ENCODE measurements at regions not wholly inside any gene's neighbourhood (a gene's known extent, or its start where the extent isn't known, plus 50 kb on each side); places are given as distances from the start of the nearest gene placed in this dataset.

- TF ChIP-seq CTCF (IDR thresholded peaks at IDR 0.05; ENCODE audit: control insufficient read depth, insufficient read depth, low read depth, low read length, missing control alignments), result no peak
- no peak for DNase-seq (ENCODE audit: low read depth)
- no peak overlapping the region for H3K4me3 ChIP-seq (ENCODE audit: control insufficient read depth, low read depth, low read length)
These were observed 117.1 kb upstream of the SMAD3 start for GRCh38 chr15:66948294-66948693.

GRCh38 chr15:66950114-66950513 is 115.3 kb upstream of the SMAD3 start:
- no peak for DNase-seq (ENCODE audit: low read depth)
- no peak for TF ChIP-seq CTCF (IDR thresholded peaks at IDR 0.05; ENCODE audit: control insufficient read depth, insufficient read depth, low read depth, low read length, missing control alignments)
- H3K4me3 ChIP-seq (ENCODE audit: control insufficient read depth, low read depth, low read length), result no peak overlapping the region

- no peak overlapping the region for H3K4me3 ChIP-seq (ENCODE audit: control insufficient read depth, low read depth, low read length)
- no peak for DNase-seq (ENCODE audit: low read depth)
- TF ChIP-seq CTCF (IDR thresholded peaks at IDR 0.05; ENCODE audit: control insufficient read depth, insufficient read depth, low read depth, low read length, missing control alignments), result no peak
These were observed 113.7 kb upstream of the SMAD3 start for GRCh38 chr15:66951531-66952320.

- DNase-seq (ENCODE audit: low read depth), result no peak
- no peak overlapping the region for H3K4me3 ChIP-seq (ENCODE audit: control insufficient read depth, low read depth, low read length)
- TF ChIP-seq CTCF (IDR thresholded peaks at IDR 0.05; ENCODE audit: control insufficient read depth, insufficient read depth, low read depth, low read length, missing control alignments), result no peak
These were observed 112.5 kb upstream of the SMAD3 start for GRCh38 chr15:66952756-66953522.

GRCh38 chr15:66953523-66954229 is 111.7 kb upstream of the SMAD3 start:
- no peak for DNase-seq (ENCODE audit: low read depth)
- no peak overlapping the region for H3K4me3 ChIP-seq (ENCODE audit: control insufficient read depth, low read depth, low read length)
- no peak for TF ChIP-seq CTCF (IDR thresholded peaks at IDR 0.05; ENCODE audit: control insufficient read depth, insufficient read depth, low read depth, low read length, missing control alignments)

GRCh38 chr15:66954601-66955000 is 110.8 kb upstream of the SMAD3 start:
- no peak for TF ChIP-seq CTCF (IDR thresholded peaks at IDR 0.05; ENCODE audit: control insufficient read depth, insufficient read depth, low read depth, low read length, missing control alignments)
- DNase-seq (ENCODE audit: low read depth), result no peak
- H3K4me3 ChIP-seq (ENCODE audit: control insufficient read depth, low read depth, low read length), result no peak overlapping the region
